ENCODE measurements at regions not wholly inside any gene's neighbourhood (a gene's known extent, or its start where the extent isn't known, plus 50 kb on each side); places are given as distances from the start of the nearest gene placed in this dataset.

DNA sequence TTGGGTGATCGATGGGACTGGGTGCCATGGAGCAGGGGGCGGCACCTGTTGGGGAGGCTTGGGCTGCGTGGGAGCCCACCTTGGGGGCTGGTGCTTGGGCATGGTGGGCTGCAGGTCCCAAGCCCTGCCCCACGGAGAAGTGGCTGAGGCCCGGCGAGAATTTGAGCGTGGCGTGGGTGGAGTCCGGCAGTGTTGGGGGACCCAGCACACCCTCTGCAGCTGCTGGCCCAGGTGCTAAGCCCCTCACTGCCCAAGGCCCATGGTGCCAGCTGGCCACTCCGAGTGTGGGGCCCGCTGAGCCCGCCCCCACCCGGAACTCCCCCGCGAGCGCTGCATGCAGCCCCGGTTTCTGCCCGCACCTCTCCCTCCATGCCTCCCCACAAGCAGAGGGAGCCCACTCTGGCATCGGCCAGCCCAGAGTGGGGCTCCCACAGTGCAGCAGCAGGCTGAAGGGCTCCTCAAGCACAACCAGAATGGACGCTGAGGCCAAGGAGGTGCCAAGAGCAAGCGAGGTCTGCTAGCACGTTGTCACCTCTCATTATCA lies 1178.6 kb upstream of the CDH10 start:
- Histone ChIP-seq H3K79me2 (ENCODE audit: insufficient read depth, low read length) (no peaks in the 10 kb centered on the region), H3K4ac (ENCODE audit: low read depth, low read length) (no peak overlapping the region), H4K5ac (ENCODE audit: insufficient read length, low read depth, low read length) (no peak overlapping the region), H4K20me1 (ENCODE audit: control insufficient read depth, insufficient read depth, insufficient read length) (no peaks in the 10 kb centered on the region), H2BK120ac (ENCODE audit: low read depth, low read length, poor library complexity, severe bottlenecking) (no peak overlapping the region), H3T11ph (ENCODE audit: low read length) (no peak overlapping the region), H3K18ac (ENCODE audit: insufficient read length, low read depth, low read length) (no peak overlapping the region), H3K9me3 (ENCODE audit: control insufficient read depth, low read depth, low read length) (no peaks in the 10 kb centered on the region), H2BK5ac (ENCODE audit: insufficient read length, low read length) (no peak overlapping the region), H2BK20ac (ENCODE audit: low read depth, low read length, poor library complexity, severe bottlenecking) (no peak overlapping the region), H4K8ac (replicated peaks; ENCODE audit: insufficient read length, low read depth, low read length) (no peak overlapping the region), H3K14ac (ENCODE audit: insufficient read depth, low read length) (no peak overlapping the region), H2BK15ac (ENCODE audit: low read depth, low read length) (no peak overlapping the region), H3K27me3 (ENCODE audit: insufficient read depth, low read length) (no peaks in the 10 kb centered on the region), H3K9ac (ENCODE audit: extremely low read depth, insufficient read length, low read length) (no peak overlapping the region), H3K79me1 (ENCODE audit: insufficient read depth, low read depth, low read length, poor library complexity, severe bottlenecking) (no peaks in the 10 kb centered on the region), H4K91ac (ENCODE audit: insufficient read length, low read depth, low read length) (no peak overlapping the region), H3K23ac (ENCODE audit: insufficient read length, low read depth, low read length) (no peak overlapping the region), H3K27ac (ENCODE audit: insufficient read length, low read depth, low read length) (no peak overlapping the region), H2AFZ (ENCODE audit: low read length) (no peak overlapping the region), H2BK12ac (ENCODE audit: insufficient read length, low read depth, low read length) (no peak overlapping the region), H2AK5ac (ENCODE audit: insufficient read length, low read length) (no peak overlapping the region), H3K4me2 (ENCODE audit: insufficient read depth, insufficient read length, low read length) (no peak overlapping the region), H3K56ac (ENCODE audit: insufficient read length, low read depth, low read length) (no peak overlapping the region), H3K4me1 (ENCODE audit: insufficient read depth, low read length) (no peaks in the 10 kb centered on the region), H3K23me2 (ENCODE audit: insufficient read length, low read depth, low read length, poor library complexity, severe bottlenecking) (no peaks in the 10 kb centered on the region)
- H3K4me3 Mint-ChIP-seq: no peak overlapping the region
- no peak overlapping the region for H3K27ac Mint-ChIP-seq
- H3K9me3 Mint-ChIP-seq: peaks cover 13 to 22% of the 10 kb centered on the region in 2 experiments; a peak in 4 of 5 replicates
- no peak for DNase-seq
- H3K4me1 Mint-ChIP-seq: no peaks in the 10 kb centered on the region
- H3K36me3 Mint-ChIP-seq (ENCODE audit: insufficient read depth in 1 of 3, low read depth in 3 of 3): peaks cover 4 to 13% (median 6%) of the 10 kb centered on the region in 3 experiments; a peak in 5 of 7 replicates
- no peaks in the 10 kb centered on the region for H3K27me3 Mint-ChIP-seq (ENCODE audit: low read depth)
- TF ChIP-seq, protein P1, sequence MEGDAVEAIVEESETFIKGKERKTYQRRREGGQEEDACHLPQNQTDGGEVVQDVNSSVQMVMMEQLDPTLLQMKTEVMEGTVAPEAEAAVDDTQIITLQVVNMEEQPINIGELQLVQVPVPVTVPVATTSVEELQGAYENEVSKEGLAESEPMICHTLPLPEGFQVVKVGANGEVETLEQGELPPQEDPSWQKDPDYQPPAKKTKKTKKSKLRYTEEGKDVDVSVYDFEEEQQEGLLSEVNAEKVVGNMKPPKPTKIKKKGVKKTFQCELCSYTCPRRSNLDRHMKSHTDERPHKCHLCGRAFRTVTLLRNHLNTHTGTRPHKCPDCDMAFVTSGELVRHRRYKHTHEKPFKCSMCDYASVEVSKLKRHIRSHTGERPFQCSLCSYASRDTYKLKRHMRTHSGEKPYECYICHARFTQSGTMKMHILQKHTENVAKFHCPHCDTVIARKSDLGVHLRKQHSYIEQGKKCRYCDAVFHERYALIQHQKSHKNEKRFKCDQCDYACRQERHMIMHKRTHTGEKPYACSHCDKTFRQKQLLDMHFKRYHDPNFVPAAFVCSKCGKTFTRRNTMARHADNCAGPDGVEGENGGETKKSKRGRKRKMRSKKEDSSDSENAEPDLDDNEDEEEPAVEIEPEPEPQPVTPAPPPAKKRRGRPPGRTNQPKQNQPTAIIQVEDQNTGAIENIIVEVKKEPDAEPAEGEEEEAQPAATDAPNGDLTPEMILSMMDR (conservative IDR thresholded peaks at IDR 0.05): no peak
- no CpG with 5 or more reads among the region's 22 CpGs for WGBS (ENCODE audit: extremely low coverage, insufficient read length, low lambda C conversion rate)
